Fibroblast of lung (primary cell): ENCODE measurements at regions not wholly inside any gene's neighbourhood (a gene's known extent, or its start where the extent isn't known, plus 50 kb on each side); places are given as distances from the start of the nearest gene placed in this dataset.
A peak's percentile ranks its signal among the peaks of the same experiment; 100 is the strongest.

ENCODE experiments used
- CTCF ChIP-seq, 2 donors: IDR thresholded peaks in 1 of 2; conservative IDR thresholded peaks in 1 of 2; 1 replicate in 1 of 2; 2 replicates in 1 of 2; pipeline ENCODE4 v1.5.1; 2011 to 2012; ENCODE audit warnings: low read length in 2 of 2, control low read depth in 1 of 2, inconsistent platforms in 1 of 2, low read depth in 1 of 2, mild to moderate bottlenecking in 1 of 2
- EZH2 ChIP-seq: IDR thresholded peaks from 2 replicates; pipeline ENCODE4 v1.5.1; 2012; ENCODE audit warnings: low read length, control low read depth, mild to moderate bottlenecking; ENCODE audit errors: missing control alignments

DNA sequence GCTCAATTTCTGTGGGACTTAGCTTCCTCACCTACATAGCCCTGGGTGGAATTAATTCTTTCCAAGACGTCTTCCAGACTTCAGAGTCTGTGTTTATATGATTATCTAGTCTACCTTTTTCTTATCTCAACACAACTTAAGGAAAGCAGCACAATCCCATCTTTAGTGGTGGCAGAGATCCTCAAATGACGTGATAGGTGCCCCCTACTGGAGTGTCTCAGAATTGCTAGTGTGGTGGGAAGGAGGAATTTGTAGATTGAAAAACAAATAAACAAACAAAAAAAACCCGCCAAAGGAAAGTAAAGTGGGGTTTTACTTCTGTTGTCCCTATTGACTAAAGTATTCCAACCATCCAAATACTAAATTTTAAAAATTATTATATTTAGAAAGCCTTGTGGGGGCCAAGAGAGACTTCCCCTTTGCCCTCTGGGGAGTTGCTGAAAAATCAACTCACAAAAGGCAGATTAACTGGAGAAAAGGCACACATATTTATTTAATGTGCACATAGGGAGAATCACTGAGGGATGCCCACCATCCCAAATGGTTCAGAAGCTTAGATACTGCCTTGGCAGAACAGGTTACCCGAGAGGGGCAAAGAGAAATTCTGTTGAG is 283.3 kb downstream of the TMEM167A start:
- TF ChIP-seq CTCF (conservative IDR thresholded peaks at IDR 0.05 in 1 of 2, IDR thresholded peaks at IDR 0.05 in 1 of 2; ENCODE audit: low read depth in 1 of 2, low read length in 2 of 2), result peak; percentile 55 to 68
- TF ChIP-seq EZH2, result no peak
